Osteoblast (primary cell): ENCODE measurements at regions not wholly inside any gene's neighbourhood (a gene's known extent, or its start where the extent isn't known, plus 50 kb on each side); places are given as distances from the start of the nearest gene placed in this dataset.

Experiments used
- DNase-seq: peaks from one replicate; pipeline ENCODE4 v3.0.0; 2011; ENCODE audit warnings: low spot score, mixed read lengths; ENCODE audit not compliant: insufficient read length; ENCODE audit errors: missing footprints
- H2AFZ ChIP-seq: 2 replicates; pipeline ENCODE4 v1.6.0; 2011; ENCODE audit warnings: mild to moderate bottlenecking, low read length
- H3K27ac ChIP-seq: 2 replicates; pipeline ENCODE4 v1.5.1; 2011; ENCODE audit warnings: mild to moderate bottlenecking, low read depth, low read length, moderate library complexity
- H3K27me3 ChIP-seq: 2 replicates; pipeline ENCODE4 v1.6.0; 2012; ENCODE audit warnings: mild to moderate bottlenecking, control low read depth, inconsistent platforms, low read length, moderate library complexity; ENCODE audit not compliant: insufficient read depth
- H3K36me3 ChIP-seq: 2 replicates; pipeline ENCODE4 v1.5.1; 2011; ENCODE audit warnings: mild to moderate bottlenecking, low read length, control low read depth, moderate library complexity; ENCODE audit not compliant: insufficient read depth
- H3K4me1 ChIP-seq: 2 replicates; pipeline ENCODE4 v1.5.1; 2011; ENCODE audit warnings: mild to moderate bottlenecking, low read length, control low read depth, moderate library complexity; ENCODE audit not compliant: insufficient read depth
- H3K4me2 ChIP-seq: 2 replicates; pipeline ENCODE4 v1.6.0; 2011; ENCODE audit warnings: mild to moderate bottlenecking, low read length; ENCODE audit not compliant: insufficient read depth
- H3K4me3 ChIP-seq: fragments of 200-600 bp; sonication (generic); 3 replicates; pipeline ENCODE4 v1.5.1; 2012; ENCODE audit warnings: mild to moderate bottlenecking, low read length, inconsistent platforms; ENCODE audit not compliant: insufficient read depth
- H3K79me2 ChIP-seq: 2 replicates; pipeline ENCODE4 v1.6.0; 2012; ENCODE audit warnings: mild to moderate bottlenecking, low read length, control low read depth, inconsistent platforms; ENCODE audit not compliant: insufficient read depth
- H3K9me3 ChIP-seq: 2 replicates; pipeline ENCODE4 v1.5.1; 2011; ENCODE audit warnings: low read depth, low read length, control low read depth
- H4K20me1 ChIP-seq: 2 replicates; pipeline ENCODE4 v1.6.0; 2012; ENCODE audit warnings: mild to moderate bottlenecking, low read length, control low read depth; ENCODE audit not compliant: insufficient read depth
- TF ChIP-seq, protein P1 (sequence below): IDR thresholded peaks from 2 replicates; pipeline ENCODE4 v1.5.1; 2011; ENCODE audit warnings: mild to moderate bottlenecking, low read depth, low read length, moderate library complexity; ENCODE audit errors: extremely low read depth

DNA sequence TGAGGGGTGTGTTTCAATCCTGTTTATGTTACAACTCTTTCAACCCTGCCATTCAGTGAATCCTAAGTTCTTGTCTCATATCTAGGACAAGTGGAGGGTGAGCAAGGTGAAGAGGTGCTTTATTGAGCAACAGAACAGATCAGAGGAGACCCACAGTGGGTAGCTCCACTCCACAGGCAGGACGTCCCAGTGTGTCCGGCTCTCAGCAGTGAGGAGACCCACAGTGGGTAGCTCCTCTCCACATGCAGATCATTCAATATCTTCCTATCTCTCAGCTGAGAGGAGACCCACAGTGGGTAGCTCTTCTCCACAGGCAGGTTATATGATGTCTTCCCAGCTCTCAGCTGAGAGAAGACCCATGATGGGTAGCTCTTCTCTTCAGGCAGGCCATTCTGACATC, 556.7 kb downstream of the SI start:
- no peaks in the 10 kb centered on the region for H3K79me2 ChIP-seq
- no peaks in the 10 kb centered on the region for H3K4me1 ChIP-seq
- no peak overlapping the region for H3K27ac ChIP-seq
- no peak overlapping the region for H3K4me2 ChIP-seq
- TF ChIP-seq, protein P1, sequence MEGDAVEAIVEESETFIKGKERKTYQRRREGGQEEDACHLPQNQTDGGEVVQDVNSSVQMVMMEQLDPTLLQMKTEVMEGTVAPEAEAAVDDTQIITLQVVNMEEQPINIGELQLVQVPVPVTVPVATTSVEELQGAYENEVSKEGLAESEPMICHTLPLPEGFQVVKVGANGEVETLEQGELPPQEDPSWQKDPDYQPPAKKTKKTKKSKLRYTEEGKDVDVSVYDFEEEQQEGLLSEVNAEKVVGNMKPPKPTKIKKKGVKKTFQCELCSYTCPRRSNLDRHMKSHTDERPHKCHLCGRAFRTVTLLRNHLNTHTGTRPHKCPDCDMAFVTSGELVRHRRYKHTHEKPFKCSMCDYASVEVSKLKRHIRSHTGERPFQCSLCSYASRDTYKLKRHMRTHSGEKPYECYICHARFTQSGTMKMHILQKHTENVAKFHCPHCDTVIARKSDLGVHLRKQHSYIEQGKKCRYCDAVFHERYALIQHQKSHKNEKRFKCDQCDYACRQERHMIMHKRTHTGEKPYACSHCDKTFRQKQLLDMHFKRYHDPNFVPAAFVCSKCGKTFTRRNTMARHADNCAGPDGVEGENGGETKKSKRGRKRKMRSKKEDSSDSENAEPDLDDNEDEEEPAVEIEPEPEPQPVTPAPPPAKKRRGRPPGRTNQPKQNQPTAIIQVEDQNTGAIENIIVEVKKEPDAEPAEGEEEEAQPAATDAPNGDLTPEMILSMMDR, result no peak
- peaks cover 5% of the 10 kb centered on the region for H3K9me3 ChIP-seq
- H3K36me3 ChIP-seq, result no peaks in the 10 kb centered on the region
- no peak for DNase-seq
- H4K20me1 ChIP-seq, result no peaks in the 10 kb centered on the region
- no peak overlapping the region for H2AFZ ChIP-seq
- H3K27me3 ChIP-seq, result no peaks in the 10 kb centered on the region
- no peak overlapping the region for H3K4me3 ChIP-seq

DNA sequence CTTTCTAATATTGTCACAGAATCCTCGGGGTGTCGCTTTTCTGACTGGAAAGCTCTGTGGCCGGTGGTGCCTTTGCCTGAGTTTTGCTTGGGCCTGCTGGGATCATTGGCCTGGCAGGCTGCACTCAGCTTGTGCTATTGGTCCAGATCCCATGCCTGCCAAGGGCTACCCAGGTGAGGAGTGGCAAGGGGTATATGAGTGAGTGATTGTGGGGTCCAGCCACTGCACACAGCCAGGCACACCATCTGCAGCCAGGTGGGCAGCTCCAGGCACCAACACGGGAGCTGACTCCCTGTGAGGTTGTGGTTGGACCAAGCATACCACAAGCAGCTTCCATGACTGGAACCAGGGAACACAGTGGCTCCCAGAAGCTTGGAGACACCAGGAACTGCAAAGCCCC, 557.2 kb downstream of the SI start:
- peaks cover 5% of the 10 kb centered on the region for H3K9me3 ChIP-seq
- H3K36me3 ChIP-seq, result no peaks in the 10 kb centered on the region
- no peak overlapping the region for H2AFZ ChIP-seq
- no peak for DNase-seq
- no peaks in the 10 kb centered on the region for H4K20me1 ChIP-seq
- TF ChIP-seq, protein P1, result no peak
- no peak overlapping the region for H3K4me2 ChIP-seq
- H3K79me2 ChIP-seq, result no peaks in the 10 kb centered on the region
- no peaks in the 10 kb centered on the region for H3K27me3 ChIP-seq
- no peaks in the 10 kb centered on the region for H3K4me1 ChIP-seq
- H3K27ac ChIP-seq, result no peak overlapping the region
- no peak overlapping the region for H3K4me3 ChIP-seq

DNA sequence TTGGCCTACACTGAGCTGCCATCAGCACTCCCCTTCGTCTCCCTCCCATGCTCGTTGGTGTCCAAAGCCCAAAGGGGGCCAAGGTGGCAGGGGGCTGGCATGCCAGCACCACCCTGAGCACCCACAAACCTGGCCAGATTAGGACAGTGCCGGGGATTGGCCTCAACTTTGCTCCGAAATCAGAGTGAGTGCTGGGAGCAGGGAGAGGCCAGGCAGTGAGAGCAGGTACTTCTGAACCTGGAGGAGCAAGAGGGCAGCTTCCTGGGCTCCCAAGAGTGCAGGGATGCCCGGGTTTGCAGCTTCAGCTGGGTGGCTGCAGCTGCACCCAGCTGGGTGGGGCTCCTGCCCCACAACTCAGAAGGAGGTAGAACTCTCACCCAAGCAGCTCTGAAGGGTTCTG, 563.0 kb downstream of the SI start:
- TF ChIP-seq, protein P1, result no peak
- H4K20me1 ChIP-seq, result no peaks in the 10 kb centered on the region
- no peak overlapping the region for H3K4me3 ChIP-seq
- no peaks in the 10 kb centered on the region for H3K27me3 ChIP-seq
- peaks cover 6% of the 10 kb centered on the region for H3K9me3 ChIP-seq
- DNase-seq, result no peak
- H3K27ac ChIP-seq, result no peak overlapping the region
- no peaks in the 10 kb centered on the region for H3K79me2 ChIP-seq
- no peaks in the 10 kb centered on the region for H3K36me3 ChIP-seq
- no peak overlapping the region for H2AFZ ChIP-seq
- H3K4me2 ChIP-seq, result no peak overlapping the region
- H3K4me1 ChIP-seq, result no peaks in the 10 kb centered on the region

DNA sequence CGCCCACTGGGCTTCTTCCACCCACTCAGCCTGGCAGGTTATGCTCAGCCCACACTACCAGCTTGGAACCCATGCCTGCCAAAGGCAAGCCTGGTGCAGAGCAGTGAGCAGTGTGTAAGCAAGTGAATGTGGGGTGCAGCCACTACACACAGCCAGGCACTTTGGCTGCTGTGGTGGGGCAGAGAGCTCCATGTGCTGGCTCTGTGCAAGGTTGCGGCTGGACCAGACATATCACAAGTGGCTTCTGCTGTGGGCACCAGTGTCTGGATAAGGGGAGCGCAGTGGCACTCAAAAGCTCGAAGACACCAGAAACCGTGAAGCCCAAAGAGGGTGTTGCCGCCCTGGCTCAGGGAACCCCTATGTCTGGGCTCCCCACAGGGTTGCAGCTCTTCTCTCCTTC, 563.7 kb downstream of the SI start:
- Histone ChIP-seq H3K27me3 (no peaks in the 10 kb centered on the region), H3K4me3 (no peak overlapping the region), H2AFZ (no peak overlapping the region), H3K27ac (no peak overlapping the region), H3K79me2 (no peaks in the 10 kb centered on the region), H3K4me2 (no peak overlapping the region), H3K4me1 (no peaks in the 10 kb centered on the region), H3K9me3 (peaks cover 3% of the 10 kb centered on the region), H3K36me3 (no peaks in the 10 kb centered on the region), H4K20me1 (no peaks in the 10 kb centered on the region)
- DNase-seq, result no peak
- TF ChIP-seq, protein P1, result no peak
